ENCODE measurements at regions not wholly inside any gene's neighbourhood (a gene's known extent, or its start where the extent isn't known, plus 50 kb on each side); places are given as distances from the start of the nearest gene placed in this dataset.

DNA sequence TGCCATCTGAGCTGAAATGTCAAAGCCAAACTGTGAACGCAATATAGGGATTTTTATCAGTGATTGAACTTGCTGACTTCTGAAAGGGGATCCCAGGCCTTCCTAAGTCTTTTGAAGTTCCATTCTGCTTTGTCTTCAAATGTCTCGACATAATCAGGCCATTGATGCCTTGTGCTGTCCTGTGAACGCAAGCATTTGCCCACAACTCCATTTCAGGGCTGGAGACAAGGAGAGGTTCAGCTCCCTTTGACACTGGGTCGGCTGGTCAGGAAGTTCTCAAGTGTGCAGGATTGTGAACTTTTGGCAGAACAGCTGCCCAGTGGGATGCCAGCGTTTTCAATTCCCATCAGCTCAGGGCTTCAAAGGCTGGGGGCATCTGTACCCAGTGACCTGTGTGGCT, 345.3 kb downstream of the NUAK1 start:
- Histone ChIP-seq H3K36me3 (ENCODE audit: control insufficient read depth, insufficient read depth, low read length) (no peaks in the 10 kb centered on the region), H3K4me3 (ENCODE audit: low read length) (no peak overlapping the region), H3K9me3 (ENCODE audit: control insufficient read depth, low read length) (peaks cover 14% of the 10 kb centered on the region), H3K9ac (ENCODE audit: extremely low read depth, low read length, poor library complexity, severe bottlenecking) (no peak overlapping the region), H3K4me1 (ENCODE audit: control insufficient read depth, insufficient read depth, low read length) (no peaks in the 10 kb centered on the region), H3K27ac (ENCODE audit: low read depth, low read length) (no peak overlapping the region), H3K27me3 (ENCODE audit: control insufficient read depth, insufficient read depth, low read length, poor library complexity, severe bottlenecking) (no peaks in the 10 kb centered on the region)
- Mint-ChIP-seq H3K4me1 (no peaks in the 10 kb centered on the region), H3K27me3 (ENCODE audit: insufficient read depth) (no peaks in the 10 kb centered on the region), H3K27ac (no peak overlapping the region), H3K4me3 (no peak overlapping the region), H3K36me3 (ENCODE audit: low read depth) (peaks cover 4% of the 10 kb centered on the region), H3K9me3 (peaks cover 20% of the 10 kb centered on the region)
- DNase-seq: no peak
- 65 to 71% methylated on average over 4 to 5 of the region's 5 CpGs for WGBS, 2 experiments (ENCODE audit: insufficient coverage in 1 of 2, insufficient read length in 1 of 2)
- TF ChIP-seq, protein P1, sequence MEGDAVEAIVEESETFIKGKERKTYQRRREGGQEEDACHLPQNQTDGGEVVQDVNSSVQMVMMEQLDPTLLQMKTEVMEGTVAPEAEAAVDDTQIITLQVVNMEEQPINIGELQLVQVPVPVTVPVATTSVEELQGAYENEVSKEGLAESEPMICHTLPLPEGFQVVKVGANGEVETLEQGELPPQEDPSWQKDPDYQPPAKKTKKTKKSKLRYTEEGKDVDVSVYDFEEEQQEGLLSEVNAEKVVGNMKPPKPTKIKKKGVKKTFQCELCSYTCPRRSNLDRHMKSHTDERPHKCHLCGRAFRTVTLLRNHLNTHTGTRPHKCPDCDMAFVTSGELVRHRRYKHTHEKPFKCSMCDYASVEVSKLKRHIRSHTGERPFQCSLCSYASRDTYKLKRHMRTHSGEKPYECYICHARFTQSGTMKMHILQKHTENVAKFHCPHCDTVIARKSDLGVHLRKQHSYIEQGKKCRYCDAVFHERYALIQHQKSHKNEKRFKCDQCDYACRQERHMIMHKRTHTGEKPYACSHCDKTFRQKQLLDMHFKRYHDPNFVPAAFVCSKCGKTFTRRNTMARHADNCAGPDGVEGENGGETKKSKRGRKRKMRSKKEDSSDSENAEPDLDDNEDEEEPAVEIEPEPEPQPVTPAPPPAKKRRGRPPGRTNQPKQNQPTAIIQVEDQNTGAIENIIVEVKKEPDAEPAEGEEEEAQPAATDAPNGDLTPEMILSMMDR (conservative IDR thresholded peaks at IDR 0.05): no peak

DNA sequence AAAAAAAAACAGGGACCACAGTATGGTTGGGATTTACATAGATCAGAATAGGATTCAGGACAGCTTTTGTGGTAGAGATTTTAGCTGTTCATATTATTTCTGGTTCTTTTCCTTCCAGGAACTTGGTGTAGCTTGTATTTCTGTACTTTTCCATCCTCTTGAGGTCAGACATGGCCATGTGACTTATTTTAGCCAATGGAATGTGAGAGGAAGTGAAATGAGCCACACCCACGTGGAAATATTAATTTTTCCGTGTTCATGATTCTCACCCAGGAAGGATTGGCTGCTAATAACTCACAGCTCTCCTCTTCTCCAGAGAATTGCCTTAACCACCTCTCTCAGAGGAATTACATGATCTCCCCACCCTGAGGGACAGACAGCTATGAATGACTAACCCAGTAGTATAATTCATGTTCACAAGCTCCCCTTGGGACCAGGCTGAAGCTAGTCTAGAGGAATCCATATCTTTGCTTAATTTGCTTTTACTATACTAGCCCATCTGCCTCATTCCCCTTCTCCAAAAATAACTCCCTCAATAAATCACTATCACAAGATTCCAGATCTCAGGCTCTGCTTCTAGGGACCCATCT, 340.4 kb downstream of the NUAK1 start:
- H3K36me3 Mint-ChIP-seq (ENCODE audit: low read depth): no peaks in the 10 kb centered on the region
- no peaks in the 10 kb centered on the region for H3K27me3 ChIP-seq (ENCODE audit: control insufficient read depth, insufficient read depth, low read length, poor library complexity, severe bottlenecking)
- no peaks in the 10 kb centered on the region for H3K9me3 Mint-ChIP-seq
- no peak overlapping the region for H3K9ac ChIP-seq (ENCODE audit: extremely low read depth, low read length, poor library complexity, severe bottlenecking)
- no peaks in the 10 kb centered on the region for H3K27me3 Mint-ChIP-seq (ENCODE audit: insufficient read depth)
- no peaks in the 10 kb centered on the region for H3K36me3 ChIP-seq (ENCODE audit: control insufficient read depth, insufficient read depth, low read length)
- H3K4me3 Mint-ChIP-seq: no peak overlapping the region
- no peak overlapping the region for H3K27ac Mint-ChIP-seq
- H3K27ac ChIP-seq (ENCODE audit: low read depth, low read length): no peak overlapping the region
- TF ChIP-seq, protein P1 (conservative IDR thresholded peaks at IDR 0.05): no peak
- no peak overlapping the region for H3K4me3 ChIP-seq (ENCODE audit: low read length)
- DNase-seq: no peak
- 85 to 100% methylated on average over 1 to 2 of the region's 2 CpGs for WGBS, 2 experiments (ENCODE audit: insufficient coverage in 1 of 2, insufficient read length in 1 of 2)
- peaks cover 2% of the 10 kb centered on the region for H3K4me1 ChIP-seq (ENCODE audit: control insufficient read depth, insufficient read depth, low read length)
- no peaks in the 10 kb centered on the region for H3K4me1 Mint-ChIP-seq
- H3K9me3 ChIP-seq (ENCODE audit: control insufficient read depth, low read length): no peaks in the 10 kb centered on the region

GRCh38 chr12:105799103-105799502, 339.7 kb downstream of the NUAK1 start:
- WGBS, 2 experiments (ENCODE audit: insufficient coverage in 1 of 2, insufficient read length in 1 of 2): 93 to 100% methylated on average over 1 to 2 of the region's 2 CpGs
- no peaks in the 10 kb centered on the region for H3K9me3 Mint-ChIP-seq

More at GRCh38 chr12:105799103-105799502, 339.7 kb downstream of the NUAK1 start:
- H3K9ac ChIP-seq (ENCODE audit: extremely low read depth, low read length, poor library complexity, severe bottlenecking): no peak overlapping the region
- H3K4me1 ChIP-seq (ENCODE audit: control insufficient read depth, insufficient read depth, low read length): peaks cover 2% of the 10 kb centered on the region
- H3K4me3 ChIP-seq (ENCODE audit: low read length): no peak overlapping the region
- H3K27ac Mint-ChIP-seq: no peak overlapping the region
- no peaks in the 10 kb centered on the region for H3K27me3 ChIP-seq (ENCODE audit: control insufficient read depth, insufficient read depth, low read length, poor library complexity, severe bottlenecking)
- H3K36me3 ChIP-seq (ENCODE audit: control insufficient read depth, insufficient read depth, low read length): no peaks in the 10 kb centered on the region
- no peaks in the 10 kb centered on the region for H3K36me3 Mint-ChIP-seq (ENCODE audit: low read depth)
- no peak overlapping the region for H3K4me3 Mint-ChIP-seq
- H3K27ac ChIP-seq (ENCODE audit: low read depth, low read length): no peak overlapping the region
- no peaks in the 10 kb centered on the region for H3K9me3 ChIP-seq (ENCODE audit: control insufficient read depth, low read length)
- no peak for DNase-seq
- H3K27me3 Mint-ChIP-seq (ENCODE audit: insufficient read depth): no peaks in the 10 kb centered on the region
- H3K4me1 Mint-ChIP-seq: no peaks in the 10 kb centered on the region
- TF ChIP-seq, protein P1 (conservative IDR thresholded peaks at IDR 0.05): no peak

Measured in endodermal cell (in vitro differentiated cells).